ENCODE measurements at regions not wholly inside any gene's neighbourhood (a gene's known extent, or its start where the extent isn't known, plus 50 kb on each side); places are given as distances from the start of the nearest gene placed in this dataset.
"Not testable (repeated sequence)": the region's sequence is repeated elsewhere in the genome, so short reads cannot be mapped to it uniquely, and the experiment has no call there.

GRCh38 chr11:123325533-123325932 is 104.5 kb upstream of the GRAMD1B start:
- Mint-ChIP-seq H3K4me3 (no peak overlapping the region), H3K9me3 (no peaks in the 10 kb centered on the region), H3K27ac (no peak overlapping the region), H3K4me1 (no peaks in the 10 kb centered on the region), H3K27me3 (peaks cover 26% of the 10 kb centered on the region)
- ATAC-seq (no peak), DNase-seq (no peak)

GRCh38 chr11:123323568-123323967 is 106.5 kb upstream of the GRAMD1B start:
- Mint-ChIP-seq H3K27ac (no peak overlapping the region), H3K9me3 (no peaks in the 10 kb centered on the region), H3K27me3 (peaks cover 35% of the 10 kb centered on the region), H3K4me3 (no peak overlapping the region), H3K4me1 (no peaks in the 10 kb centered on the region)
- ATAC-seq (no peak), DNase-seq (no peak)

GRCh38 chr11:123321636-123322035 is 108.4 kb upstream of the GRAMD1B start:
- H3K9me3 Mint-ChIP-seq: no peaks in the 10 kb centered on the region
- peaks cover 48% of the 10 kb centered on the region for H3K27me3 Mint-ChIP-seq
- ATAC-seq (no peak), DNase-seq (no peak)
- H3K4me3 Mint-ChIP-seq: no peak overlapping the region
- H3K27ac Mint-ChIP-seq: no peak overlapping the region
- H3K4me1 Mint-ChIP-seq: no peaks in the 10 kb centered on the region

GRCh38 chr11:123318623-123319022 is 111.4 kb upstream of the GRAMD1B start:
- Mint-ChIP-seq H3K4me3 (no peak overlapping the region), H3K27me3 (peaks cover 59% of the 10 kb centered on the region), H3K9me3 (no peaks in the 10 kb centered on the region), H3K27ac (no peak overlapping the region), H3K4me1 (no peaks in the 10 kb centered on the region)
- DNase-seq (no peak), ATAC-seq (no peak)

- not testable (repeated sequence) for H3K4me3 Mint-ChIP-seq, H3K27ac Mint-ChIP-seq, DNase-seq, H3K4me1 Mint-ChIP-seq, ATAC-seq, H3K9me3 Mint-ChIP-seq
- H3K27me3 Mint-ChIP-seq: peaks cover 59% of the 10 kb centered on the region
Observed at GRCh38 chr11:123318132-123318531, 111.9 kb upstream of the GRAMD1B start.

- Mint-ChIP-seq H3K27me3 (peaks cover 53% of the 10 kb centered on the region), H3K4me3 (no peak overlapping the region), H3K9me3 (no peaks in the 10 kb centered on the region), H3K4me1 (no peaks in the 10 kb centered on the region), H3K27ac (no peak overlapping the region)
- DNase-seq: no peak
- no peak for ATAC-seq
Observed at GRCh38 chr11:123316003-123316402, 114.1 kb upstream of the GRAMD1B start.

- no peaks in the 10 kb centered on the region for H3K4me1 Mint-ChIP-seq
- no peak overlapping the region for H3K27ac Mint-ChIP-seq
- H3K9me3 Mint-ChIP-seq: no peaks in the 10 kb centered on the region
- peaks cover 42% of the 10 kb centered on the region for H3K27me3 Mint-ChIP-seq
- ATAC-seq: no peak
- H3K4me3 Mint-ChIP-seq: no peak overlapping the region
- DNase-seq: no peak
Observed at GRCh38 chr11:123314972-123315371, 115.1 kb upstream of the GRAMD1B start.

GRCh38 chr11:123313262-123313661 is 116.8 kb upstream of the GRAMD1B start:
- H3K27ac Mint-ChIP-seq: no peak overlapping the region
- H3K27me3 Mint-ChIP-seq: peaks cover 27% of the 10 kb centered on the region
- no peak overlapping the region for H3K4me3 Mint-ChIP-seq
- H3K9me3 Mint-ChIP-seq: no peaks in the 10 kb centered on the region
- DNase-seq: no peak
- ATAC-seq: no peak
- no peaks in the 10 kb centered on the region for H3K4me1 Mint-ChIP-seq

GRCh38 chr11:123308077-123308476 is 113.0 kb upstream of the CLMP start:
- no peaks in the 10 kb centered on the region for H3K9me3 Mint-ChIP-seq
- ATAC-seq: no peak

GRCh38 chr11:123307276-123307675 is 112.2 kb upstream of the CLMP start:
- Mint-ChIP-seq H3K27me3 (peaks cover 25% of the 10 kb centered on the region), H3K27ac (no peak overlapping the region), H3K9me3 (no peaks in the 10 kb centered on the region), H3K4me1 (peaks cover 30% of the 10 kb centered on the region), H3K4me3 (no peak overlapping the region)
- DNase-seq: no peak
- ATAC-seq: no peak

More at GRCh38 chr11:123308077-123308476, 113.0 kb upstream of the CLMP start:
- H3K4me3 Mint-ChIP-seq: no peak overlapping the region
- DNase-seq: no peak
- H3K27ac Mint-ChIP-seq: no peak overlapping the region
- H3K27me3 Mint-ChIP-seq: peaks cover 25% of the 10 kb centered on the region
- H3K4me1 Mint-ChIP-seq: peaks cover 22% of the 10 kb centered on the region

GRCh38 chr11:123306531-123306930 is 111.5 kb upstream of the CLMP start:
- Mint-ChIP-seq H3K4me3 (no peak overlapping the region), H3K27me3 (peaks cover 25% of the 10 kb centered on the region), H3K4me1 (peaks cover 38% of the 10 kb centered on the region), H3K27ac (no peak overlapping the region), H3K9me3 (no peaks in the 10 kb centered on the region)
- DNase-seq: no peak
- no peak for ATAC-seq

GRCh38 chr11:123305601-123306375 is 110.7 kb upstream of the CLMP start:
- no peak for DNase-seq
- H3K4me3 Mint-ChIP-seq: no peak overlapping the region
- no peaks in the 10 kb centered on the region for H3K9me3 Mint-ChIP-seq
- H3K27me3 Mint-ChIP-seq: peaks cover 27% of the 10 kb centered on the region
- H3K4me1 Mint-ChIP-seq: peaks cover 43% of the 10 kb centered on the region
- ATAC-seq: no peak
- no peak overlapping the region for H3K27ac Mint-ChIP-seq

- H3K27ac Mint-ChIP-seq: no peak overlapping the region
- peaks cover 43% of the 10 kb centered on the region for H3K4me1 Mint-ChIP-seq
- no peak overlapping the region for H3K4me3 Mint-ChIP-seq
- no peak for ATAC-seq
- peaks cover 33% of the 10 kb centered on the region for H3K27me3 Mint-ChIP-seq
- DNase-seq: no peak
- H3K9me3 Mint-ChIP-seq: no peaks in the 10 kb centered on the region
Observed at GRCh38 chr11:123304828-123305466, 109.9 kb upstream of the CLMP start.

- H3K27me3 Mint-ChIP-seq: peaks cover 33% of the 10 kb centered on the region
- H3K27ac Mint-ChIP-seq: no peak overlapping the region
- H3K4me1 Mint-ChIP-seq: peaks cover 43% of the 10 kb centered on the region
- H3K4me3 Mint-ChIP-seq: peak overlapping the region; percentile 18 to 27
- DNase-seq (no peak), ATAC-seq (no peak)
- no peaks in the 10 kb centered on the region for H3K9me3 Mint-ChIP-seq
Observed at GRCh38 chr11:123303924-123304323, 108.9 kb upstream of the CLMP start.

GRCh38 chr11:123302751-123303195 is 107.7 kb upstream of the CLMP start:
- Mint-ChIP-seq H3K4me3 (peak overlapping the region; percentile 78 to 83), H3K27me3 (peaks cover 33% of the 10 kb centered on the region), H3K9me3 (no peaks in the 10 kb centered on the region), H3K27ac (peak overlapping the region in 1 of 2 donors; percentile 11), H3K4me1 (peaks cover 43% of the 10 kb centered on the region)
- peak; percentile 49 to 56 for DNase-seq
- peak; percentile 78 for ATAC-seq

- ATAC-seq: peak; percentile 85
- peak; percentile 83 to 84 for DNase-seq
- H3K4me1 Mint-ChIP-seq: peaks cover 43% of the 10 kb centered on the region
- H3K27me3 Mint-ChIP-seq: peaks cover 33% of the 10 kb centered on the region
- peak overlapping the region; percentile 75 to 77 for H3K4me3 Mint-ChIP-seq
- peak overlapping the region in 1 of 2 donors; percentile 97 for H3K27ac Mint-ChIP-seq
- no peaks in the 10 kb centered on the region for H3K9me3 Mint-ChIP-seq
Observed at GRCh38 chr11:123301696-123302400, 106.8 kb upstream of the CLMP start.
